HG03354 (cell line): ENCODE measurements at regions not wholly inside any gene's neighbourhood (a gene's known extent, or its start where the extent isn't known, plus 50 kb on each side); places are given as distances from the start of the nearest gene placed in this dataset.

Experiments
- ATAC-seq: cut with Tn5 transposase; IDR thresholded peaks from one replicate; pipeline ENCODE4 v1.9.1; 2021; ENCODE audit warnings: mild to moderate bottlenecking; ENCODE audit not compliant: unreplicated experiment, poor library complexity, severe bottlenecking

GRCh38 chr1:61534847-61535246 is 190.1 kb downstream of the TM2D1 start:
- no peak for ATAC-seq

- no peak for ATAC-seq
Observed at GRCh38 chr1:61533546-61533945, 191.4 kb downstream of the TM2D1 start.

- ATAC-seq: no peak
Observed at GRCh38 chr1:61531716-61532115, 193.2 kb downstream of the TM2D1 start.

GRCh38 chr1:61523893-61524605 is 200.9 kb downstream of the TM2D1 start:
- no peak for ATAC-seq

- ATAC-seq: no peak
Observed at GRCh38 chr1:61523229-61523628, 201.7 kb downstream of the TM2D1 start.

- ATAC-seq: no peak
Observed at GRCh38 chr1:61520401-61520800, 204.5 kb downstream of the TM2D1 start.

- ATAC-seq: no peak
Observed at GRCh38 chr1:61519631-61520030, 205.3 kb downstream of the TM2D1 start.

GRCh38 chr1:61518670-61519400 is 206.1 kb downstream of the TM2D1 start:
- no peak for ATAC-seq

- no peak for ATAC-seq
Observed at GRCh38 chr1:61517345-61517744, 207.6 kb downstream of the TM2D1 start.

- no peak for ATAC-seq
Observed at GRCh38 chr1:61515096-61515495, 209.8 kb downstream of the TM2D1 start.
